H1 (cell line): ENCODE measurements at regions not wholly inside any gene's neighbourhood (a gene's known extent, or its start where the extent isn't known, plus 50 kb on each side); places are given as distances from the start of the nearest gene placed in this dataset.

Experiments
- EP300 ChIP-seq, 2 experiments: IDR thresholded peaks; 1 replicate in 1 of 2; 2 replicates in 1 of 2; pipeline ENCODE4 v1.6.1; 2011 to 2012; ENCODE audit warnings: low read depth in 2 of 2, low read length in 2 of 2, mild to moderate bottlenecking in 2 of 2, borderline replicate concordance in 1 of 2, inconsistent platforms in 1 of 2, moderate library complexity in 1 of 2
- GABPA ChIP-seq: IDR thresholded peaks from 2 replicates; pipeline ENCODE4 v1.6.1; 2011; ENCODE audit warnings: mild to moderate bottlenecking, low read length, moderate library complexity, borderline replicate concordance; ENCODE audit not compliant: insufficient read depth
- POLR2A ChIP-seq, 2 experiments: IDR thresholded peaks; 1 replicate in 1 of 2; 2 replicates in 1 of 2; pipeline ENCODE4 v1.6.1; 2011; ENCODE audit warnings: low read depth in 2 of 2, low read length in 2 of 2, mild to moderate bottlenecking in 2 of 2; ENCODE audit errors: control extremely low read depth in 1 of 2
- TF ChIP-seq, protein P1 (sequence below): IDR thresholded peaks from 2 replicates; pipeline ENCODE4 v1.6.1; 2012; ENCODE audit warnings: inconsistent platforms
- TF ChIP-seq, protein P2 (sequence below), 3 experiments: IDR thresholded peaks; 1 replicate in 2 of 3; 2 replicates in 1 of 3; pipeline versions ENCODE4 v1.5.1 to v1.6.1; 2011; ENCODE audit warnings: low read length in 3 of 3, mild to moderate bottlenecking in 3 of 3, inconsistent platforms in 2 of 3, low read depth in 1 of 3, moderate library complexity in 1 of 3; ENCODE audit not compliant: insufficient read depth in 1 of 3; ENCODE audit errors: control extremely low read depth in 1 of 3

DNA sequence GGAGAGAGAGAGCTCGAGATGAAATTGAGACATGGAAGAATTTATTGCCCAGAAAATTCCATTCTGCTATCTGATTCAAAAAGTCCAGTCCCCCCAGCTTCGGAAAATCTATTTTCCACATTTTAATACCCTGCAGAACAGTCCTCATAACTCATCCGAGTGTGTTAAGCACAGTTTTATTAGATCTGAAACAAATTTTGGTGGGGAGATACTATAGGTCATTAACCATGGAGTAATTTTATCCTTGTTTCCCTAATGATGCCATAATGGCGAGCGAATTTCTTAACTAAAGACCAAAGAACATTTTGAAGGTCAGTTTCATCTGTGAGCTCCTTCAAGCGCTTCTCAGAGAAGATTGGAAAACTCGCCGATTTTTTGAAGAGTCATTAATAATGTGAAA is 78.1 kb downstream of the HIF1AN start:
- TF ChIP-seq EP300 (IDR thresholded peaks at IDR 0.05; ENCODE audit: borderline replicate concordance in 1 of 2, low read depth in 2 of 2, low read length in 2 of 2) (no peak), POLR2A (IDR thresholded peaks at IDR 0.05; ENCODE audit: control extremely low read depth in 1 of 2, low read depth in 2 of 2, low read length in 2 of 2) (no peak), GABPA (no peak)
- TF ChIP-seq, protein P1, sequence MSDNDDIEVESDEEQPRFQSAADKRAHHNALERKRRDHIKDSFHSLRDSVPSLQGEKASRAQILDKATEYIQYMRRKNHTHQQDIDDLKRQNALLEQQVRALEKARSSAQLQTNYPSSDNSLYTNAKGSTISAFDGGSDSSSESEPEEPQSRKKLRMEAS = no peak
- TF ChIP-seq, protein P2, sequence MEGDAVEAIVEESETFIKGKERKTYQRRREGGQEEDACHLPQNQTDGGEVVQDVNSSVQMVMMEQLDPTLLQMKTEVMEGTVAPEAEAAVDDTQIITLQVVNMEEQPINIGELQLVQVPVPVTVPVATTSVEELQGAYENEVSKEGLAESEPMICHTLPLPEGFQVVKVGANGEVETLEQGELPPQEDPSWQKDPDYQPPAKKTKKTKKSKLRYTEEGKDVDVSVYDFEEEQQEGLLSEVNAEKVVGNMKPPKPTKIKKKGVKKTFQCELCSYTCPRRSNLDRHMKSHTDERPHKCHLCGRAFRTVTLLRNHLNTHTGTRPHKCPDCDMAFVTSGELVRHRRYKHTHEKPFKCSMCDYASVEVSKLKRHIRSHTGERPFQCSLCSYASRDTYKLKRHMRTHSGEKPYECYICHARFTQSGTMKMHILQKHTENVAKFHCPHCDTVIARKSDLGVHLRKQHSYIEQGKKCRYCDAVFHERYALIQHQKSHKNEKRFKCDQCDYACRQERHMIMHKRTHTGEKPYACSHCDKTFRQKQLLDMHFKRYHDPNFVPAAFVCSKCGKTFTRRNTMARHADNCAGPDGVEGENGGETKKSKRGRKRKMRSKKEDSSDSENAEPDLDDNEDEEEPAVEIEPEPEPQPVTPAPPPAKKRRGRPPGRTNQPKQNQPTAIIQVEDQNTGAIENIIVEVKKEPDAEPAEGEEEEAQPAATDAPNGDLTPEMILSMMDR (IDR thresholded peaks at IDR 0.05; ENCODE audit: control extremely low read depth in 1 of 3, insufficient read depth in 1 of 3, low read depth in 1 of 3, low read length in 3 of 3) = no peak
